HL-60 (cell line): ENCODE measurements at regions not wholly inside any gene's neighbourhood (a gene's known extent, or its start where the extent isn't known, plus 50 kb on each side); places are given as distances from the start of the nearest gene placed in this dataset.

Experiments
- GABPA ChIP-seq: IDR thresholded peaks from 2 replicates; pipeline ENCODE4 v1.6.1; 2012; ENCODE audit warnings: low read depth
- POLR2AphosphoS5 ChIP-seq: IDR thresholded peaks from 2 replicates; pipeline ENCODE4 v1.6.1; 2012; ENCODE audit warnings: low read depth
- TF ChIP-seq, protein P1 (sequence below): IDR thresholded peaks from one replicate; pipeline ENCODE4 v1.5.1; 2011; ENCODE audit warnings: low read length, control low read depth, inconsistent platforms; ENCODE audit not compliant: insufficient read depth
- TF ChIP-seq, protein P2 (sequence below): IDR thresholded peaks from 2 replicates; pipeline ENCODE4 v1.6.1; 2012; ENCODE audit warnings: low read depth; ENCODE audit not compliant: insufficient replicate concordance

DNA sequence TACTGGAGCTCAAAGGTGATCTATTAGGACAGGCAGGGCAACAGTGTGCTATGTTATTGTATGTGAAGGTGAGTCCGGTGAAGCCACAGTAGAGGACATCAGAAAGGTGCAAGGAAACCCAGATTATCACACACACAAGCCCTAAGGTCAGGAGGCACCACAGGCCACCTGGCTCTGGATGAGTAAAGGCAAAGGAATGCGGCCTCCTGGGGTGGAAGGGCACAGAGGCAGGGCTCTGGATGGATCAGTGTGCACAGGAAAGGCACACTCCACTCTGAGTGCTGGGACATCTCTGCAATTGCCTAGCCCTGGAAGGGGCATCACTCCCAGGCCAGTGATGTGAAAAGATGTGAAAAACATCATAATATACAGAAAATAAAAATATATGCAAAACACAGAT is 683.5 kb downstream of the TRIML1 start:
- TF ChIP-seq, protein P1, sequence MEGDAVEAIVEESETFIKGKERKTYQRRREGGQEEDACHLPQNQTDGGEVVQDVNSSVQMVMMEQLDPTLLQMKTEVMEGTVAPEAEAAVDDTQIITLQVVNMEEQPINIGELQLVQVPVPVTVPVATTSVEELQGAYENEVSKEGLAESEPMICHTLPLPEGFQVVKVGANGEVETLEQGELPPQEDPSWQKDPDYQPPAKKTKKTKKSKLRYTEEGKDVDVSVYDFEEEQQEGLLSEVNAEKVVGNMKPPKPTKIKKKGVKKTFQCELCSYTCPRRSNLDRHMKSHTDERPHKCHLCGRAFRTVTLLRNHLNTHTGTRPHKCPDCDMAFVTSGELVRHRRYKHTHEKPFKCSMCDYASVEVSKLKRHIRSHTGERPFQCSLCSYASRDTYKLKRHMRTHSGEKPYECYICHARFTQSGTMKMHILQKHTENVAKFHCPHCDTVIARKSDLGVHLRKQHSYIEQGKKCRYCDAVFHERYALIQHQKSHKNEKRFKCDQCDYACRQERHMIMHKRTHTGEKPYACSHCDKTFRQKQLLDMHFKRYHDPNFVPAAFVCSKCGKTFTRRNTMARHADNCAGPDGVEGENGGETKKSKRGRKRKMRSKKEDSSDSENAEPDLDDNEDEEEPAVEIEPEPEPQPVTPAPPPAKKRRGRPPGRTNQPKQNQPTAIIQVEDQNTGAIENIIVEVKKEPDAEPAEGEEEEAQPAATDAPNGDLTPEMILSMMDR, result no peak
- TF ChIP-seq POLR2AphosphoS5 (no peak), GABPA (no peak)
- TF ChIP-seq, protein P2, sequence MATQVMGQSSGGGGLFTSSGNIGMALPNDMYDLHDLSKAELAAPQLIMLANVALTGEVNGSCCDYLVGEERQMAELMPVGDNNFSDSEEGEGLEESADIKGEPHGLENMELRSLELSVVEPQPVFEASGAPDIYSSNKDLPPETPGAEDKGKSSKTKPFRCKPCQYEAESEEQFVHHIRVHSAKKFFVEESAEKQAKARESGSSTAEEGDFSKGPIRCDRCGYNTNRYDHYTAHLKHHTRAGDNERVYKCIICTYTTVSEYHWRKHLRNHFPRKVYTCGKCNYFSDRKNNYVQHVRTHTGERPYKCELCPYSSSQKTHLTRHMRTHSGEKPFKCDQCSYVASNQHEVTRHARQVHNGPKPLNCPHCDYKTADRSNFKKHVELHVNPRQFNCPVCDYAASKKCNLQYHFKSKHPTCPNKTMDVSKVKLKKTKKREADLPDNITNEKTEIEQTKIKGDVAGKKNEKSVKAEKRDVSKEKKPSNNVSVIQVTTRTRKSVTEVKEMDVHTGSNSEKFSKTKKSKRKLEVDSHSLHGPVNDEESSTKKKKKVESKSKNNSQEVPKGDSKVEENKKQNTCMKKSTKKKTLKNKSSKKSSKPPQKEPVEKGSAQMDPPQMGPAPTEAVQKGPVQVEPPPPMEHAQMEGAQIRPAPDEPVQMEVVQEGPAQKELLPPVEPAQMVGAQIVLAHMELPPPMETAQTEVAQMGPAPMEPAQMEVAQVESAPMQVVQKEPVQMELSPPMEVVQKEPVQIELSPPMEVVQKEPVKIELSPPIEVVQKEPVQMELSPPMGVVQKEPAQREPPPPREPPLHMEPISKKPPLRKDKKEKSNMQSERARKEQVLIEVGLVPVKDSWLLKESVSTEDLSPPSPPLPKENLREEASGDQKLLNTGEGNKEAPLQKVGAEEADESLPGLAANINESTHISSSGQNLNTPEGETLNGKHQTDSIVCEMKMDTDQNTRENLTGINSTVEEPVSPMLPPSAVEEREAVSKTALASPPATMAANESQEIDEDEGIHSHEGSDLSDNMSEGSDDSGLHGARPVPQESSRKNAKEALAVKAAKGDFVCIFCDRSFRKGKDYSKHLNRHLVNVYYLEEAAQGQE, result no peak
